ENCODE measurements at regions not wholly inside any gene's neighbourhood (a gene's known extent, or its start where the extent isn't known, plus 50 kb on each side); places are given as distances from the start of the nearest gene placed in this dataset.
"Not testable (repeated sequence)": the region's sequence is repeated elsewhere in the genome, so short reads cannot be mapped to it uniquely, and the experiment has no call there.

DNA sequence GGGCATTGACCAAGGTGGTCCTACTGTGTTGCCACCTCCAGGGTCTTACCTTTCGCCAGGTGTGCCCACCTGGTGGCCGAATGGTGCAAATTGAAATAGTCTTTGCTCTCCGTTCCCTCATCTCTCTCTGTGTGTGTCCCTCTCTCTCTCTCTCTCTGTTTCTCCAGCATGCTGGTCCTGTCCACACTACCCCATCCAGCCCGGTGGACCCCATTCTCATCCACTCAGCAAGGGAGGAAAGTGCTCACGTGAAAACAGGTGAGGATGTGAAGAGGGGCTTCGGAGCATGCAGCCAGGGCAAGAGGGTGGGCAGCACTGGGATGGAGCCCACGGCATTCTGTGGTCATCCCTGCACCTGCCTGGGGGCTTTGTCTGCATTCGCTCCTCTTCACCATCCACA, 150.1 kb downstream of the CRLF2 start:
- DNase-seq (ENCODE audit: low read depth in 4 of 4, low spot score in 2 of 4), result no peak

DNA sequence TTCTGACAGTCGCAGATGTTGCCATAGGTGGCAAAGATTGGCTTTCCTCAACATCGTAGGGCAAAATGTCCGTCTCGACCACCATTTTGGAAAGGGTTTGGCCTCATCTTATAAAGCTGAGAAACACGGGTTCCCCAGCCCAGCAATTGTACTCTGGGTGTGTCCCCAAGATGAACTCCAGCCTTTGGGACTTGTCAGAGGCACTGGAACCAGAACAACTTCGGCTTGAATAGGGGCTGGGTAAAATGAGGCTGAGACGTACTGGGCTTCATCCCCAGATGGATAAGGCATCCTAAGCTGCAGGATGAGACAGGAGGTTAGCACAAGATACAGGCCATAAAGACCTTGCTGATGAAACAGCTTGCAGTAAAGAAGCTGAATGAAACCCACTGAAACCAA, 151.9 kb downstream of the CRLF2 start:
- no peak for DNase-seq (ENCODE audit: low read depth in 4 of 4, low spot score in 2 of 4)

DNA sequence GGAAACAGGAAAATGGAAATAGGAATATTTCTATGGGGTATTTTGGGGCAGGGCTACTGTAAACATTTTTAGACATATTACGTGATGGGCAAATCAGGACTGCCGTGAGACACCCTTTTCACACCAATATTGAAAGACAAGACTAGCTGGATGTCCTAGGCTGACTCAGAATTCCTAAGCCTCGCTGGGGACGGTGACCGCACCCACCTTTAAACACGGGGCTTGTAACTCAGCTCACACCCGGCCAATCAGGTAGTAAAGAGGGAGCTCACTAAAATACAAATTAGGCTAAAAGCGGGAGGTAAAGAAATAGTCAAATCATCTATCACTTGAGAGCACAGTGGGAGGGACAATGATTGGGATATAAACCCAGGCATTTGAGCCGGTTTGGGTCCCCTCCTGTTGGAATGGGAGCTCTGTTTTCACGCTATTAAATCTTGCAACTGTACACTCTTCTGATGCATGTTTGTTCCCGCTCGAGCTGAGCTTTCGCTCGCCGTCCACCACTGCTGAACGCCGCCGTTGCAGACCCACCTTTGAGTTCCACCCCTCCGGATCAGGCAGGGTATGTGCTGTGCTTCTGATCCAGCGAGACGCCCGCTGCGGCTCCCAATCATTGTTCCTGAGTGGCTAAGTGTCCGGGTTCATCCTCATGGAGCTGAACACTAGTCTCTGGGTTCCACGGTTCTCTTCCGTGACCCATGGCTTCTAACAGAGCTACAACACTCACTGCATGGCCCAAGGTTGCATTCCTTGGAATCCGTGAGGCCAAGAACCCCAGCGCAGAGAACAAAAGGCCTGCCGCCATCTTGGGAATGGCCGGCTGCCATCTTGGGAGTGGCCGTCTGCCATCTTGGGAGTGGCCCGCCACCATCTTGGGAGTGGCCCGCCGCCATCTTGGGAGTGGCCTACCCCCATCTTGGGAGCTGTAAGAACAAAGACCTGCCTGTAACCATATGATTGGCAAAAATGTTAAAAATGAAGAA, 152.6 kb downstream of the CRLF2 start:
- no peak for DNase-seq (ENCODE audit: low read depth in 4 of 4, low spot score in 2 of 4)

DNA sequence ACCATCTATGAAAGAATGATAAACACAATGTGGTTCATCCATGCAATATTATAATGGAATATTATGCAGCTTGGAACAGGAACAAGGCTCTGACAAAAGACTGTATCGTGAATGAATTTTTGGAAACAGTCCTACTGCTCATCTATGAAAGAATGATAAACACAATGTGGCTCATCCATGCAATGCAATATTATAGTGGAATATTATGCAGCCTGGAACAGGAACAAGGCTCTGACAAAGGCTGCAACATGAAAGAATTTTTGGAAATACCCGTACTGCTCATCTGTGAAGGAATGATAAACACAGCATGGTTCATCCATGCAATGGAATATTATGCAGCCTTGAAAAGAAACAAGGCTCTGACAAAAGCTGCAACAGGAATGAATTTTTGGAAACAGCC, 158.8 kb downstream of the CRLF2 start:
- DNase-seq (ENCODE audit: low read depth in 4 of 4, low spot score in 2 of 4), result not testable (repeated sequence)

GRCh38 chrX:1053072-1053471, 159.4 kb downstream of the CRLF2 start:
- DNase-seq (ENCODE audit: low read depth in 4 of 4, low spot score in 2 of 4), result no peak

GRCh38 chrX:1052021-1052420, 160.4 kb downstream of the CRLF2 start:
- no peak for DNase-seq (ENCODE audit: low read depth in 4 of 4, low spot score in 2 of 4)

GRCh38 chrX:1051421-1051820, 161.0 kb downstream of the CRLF2 start:
- DNase-seq (ENCODE audit: low read depth in 4 of 4, low spot score in 2 of 4), result no peak

- no peak for DNase-seq (ENCODE audit: low read depth in 4 of 4, low spot score in 2 of 4)
Observed at GRCh38 chrX:1045680-1046314, 166.7 kb downstream of the CRLF2 start.

DNA sequence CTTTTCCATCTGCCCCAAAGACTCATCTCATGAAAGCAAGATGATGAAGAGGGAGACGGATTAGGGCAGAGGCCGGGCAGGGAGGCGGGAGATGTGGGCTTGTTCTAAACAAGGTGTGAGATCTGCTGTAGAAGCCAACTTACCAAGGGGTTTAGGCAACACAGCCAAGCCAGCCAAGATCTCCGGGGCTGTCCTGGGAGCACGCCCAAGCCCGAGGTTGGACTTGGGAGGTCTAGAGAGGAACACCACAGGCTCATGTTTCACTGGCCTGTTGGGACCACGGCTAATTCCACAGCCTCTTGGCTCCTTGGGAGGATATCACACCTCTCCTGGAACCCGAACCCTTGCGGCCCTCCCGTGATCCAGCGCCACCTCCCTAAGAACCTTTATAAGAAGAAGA, 171.4 kb downstream of the CRLF2 start:
- no peak for DNase-seq (ENCODE audit: low read depth in 4 of 4, low spot score in 2 of 4)

DNA sequence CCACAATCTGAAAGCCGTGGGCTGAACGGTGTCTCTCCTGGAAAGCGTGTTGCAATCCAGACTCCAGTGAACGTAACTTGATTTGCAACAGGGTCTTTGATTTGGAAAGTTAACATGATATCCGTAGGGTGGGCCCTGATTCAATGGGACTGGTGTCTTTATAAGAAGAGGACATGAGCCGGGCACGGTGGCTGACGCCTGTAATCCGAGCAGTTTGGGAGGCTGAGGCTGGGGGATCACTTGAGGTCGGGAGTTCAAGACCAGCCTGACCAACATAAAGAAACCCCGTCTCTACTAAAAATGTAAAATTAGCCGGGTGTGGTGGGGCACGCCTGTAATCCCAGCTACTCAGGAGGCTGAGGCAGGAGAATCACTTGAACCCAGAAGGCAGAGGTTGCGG, 176.5 kb downstream of the CRLF2 start:
- not testable (repeated sequence) for DNase-seq (ENCODE audit: low read depth in 4 of 4, low spot score in 2 of 4)

GRCh38 chrX:1035206-1035605, 177.2 kb downstream of the CRLF2 start:
- DNase-seq (ENCODE audit: low read depth in 4 of 4, low spot score in 2 of 4), result no peak

DNA sequence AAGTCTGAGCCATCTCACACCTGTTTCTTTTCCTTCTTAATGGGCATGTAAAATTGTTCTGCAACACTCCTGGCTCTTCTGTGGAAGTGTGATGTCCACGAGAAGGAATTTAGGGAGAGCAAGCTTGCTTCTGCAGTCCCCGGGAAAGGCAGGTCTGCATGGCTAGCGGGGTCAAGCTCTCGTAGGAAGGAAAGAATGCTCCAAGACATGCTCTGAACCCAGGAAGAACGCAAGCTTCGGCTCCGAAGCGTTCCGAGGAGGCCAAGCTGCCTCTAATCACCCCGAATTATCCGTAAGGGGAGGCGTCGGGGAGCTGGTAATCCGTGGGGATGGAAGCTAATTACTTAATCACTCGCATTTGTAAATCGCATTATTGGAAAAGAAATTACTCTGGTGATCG, 177.7 kb downstream of the CRLF2 start:
- DNase-seq (ENCODE audit: low read depth in 4 of 4, low spot score in 2 of 4), result no peak

DNA sequence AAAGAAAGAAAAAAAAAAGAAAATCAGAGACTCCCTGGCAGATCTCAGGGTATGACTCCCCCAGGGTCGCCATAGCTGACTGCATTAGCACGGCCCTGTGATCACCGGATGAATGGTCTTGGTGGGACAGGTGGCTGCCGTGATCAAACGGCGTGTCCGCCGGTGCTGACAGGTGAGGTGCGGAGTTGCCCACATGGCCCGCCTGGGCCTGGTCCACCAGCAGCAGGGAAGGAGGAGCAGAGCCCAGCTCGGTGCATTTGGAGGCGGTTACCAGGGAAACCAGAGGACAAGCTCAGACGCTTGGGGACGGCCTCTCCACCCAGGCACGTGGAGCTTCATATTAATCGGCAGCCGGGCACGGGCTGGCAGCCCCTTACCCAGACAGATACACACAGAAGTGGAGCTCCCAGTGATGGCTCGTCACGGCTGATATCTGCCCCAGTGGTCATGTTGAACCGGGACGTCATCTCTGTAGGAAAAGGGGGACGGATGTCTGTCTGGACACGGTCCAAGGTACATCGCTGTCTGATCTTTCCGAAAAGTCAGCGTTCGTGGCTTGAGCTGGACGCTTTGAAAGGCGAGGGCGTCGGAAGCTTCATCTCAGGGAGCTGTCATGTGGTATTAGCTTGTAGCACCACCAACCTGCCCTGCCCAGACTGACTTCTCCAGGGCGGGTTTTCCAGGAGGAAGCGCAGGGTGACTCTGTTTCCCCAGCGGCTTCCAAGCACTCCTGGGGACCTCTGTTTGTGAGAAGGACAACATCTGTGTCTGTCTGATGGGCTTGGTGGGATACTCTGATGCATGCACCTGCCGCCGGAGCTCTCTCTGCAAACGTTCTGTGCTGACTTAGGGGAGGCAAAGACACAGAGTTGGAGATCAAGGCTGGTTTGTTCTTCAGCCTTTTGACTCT, 180.7 kb downstream of the CRLF2 start:
- DNase-seq (ENCODE audit: low read depth in 4 of 4, low spot score in 2 of 4), result no peak

DNA sequence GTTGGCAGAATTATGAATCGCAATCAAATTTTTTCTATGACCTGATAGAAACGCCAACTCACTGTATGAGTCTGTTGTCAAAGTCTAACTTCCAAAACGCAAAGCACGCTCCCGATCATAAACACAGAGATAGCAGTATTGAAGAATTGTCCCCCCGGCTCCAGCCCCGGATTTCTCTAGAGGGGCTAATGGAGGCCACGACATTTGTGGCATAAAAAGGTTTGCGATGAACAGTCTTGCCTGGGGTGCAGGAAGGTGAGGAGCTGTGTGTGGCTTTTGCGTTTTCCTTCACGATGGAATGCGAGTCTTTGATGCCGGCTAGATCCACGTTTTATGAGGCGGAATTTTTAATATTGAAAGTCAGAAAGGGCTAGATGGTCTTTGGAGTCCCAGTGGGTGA, 183.0 kb downstream of the CRLF2 start:
- DNase-seq (ENCODE audit: low read depth in 4 of 4, low spot score in 2 of 4), result no peak

- no peak for DNase-seq (ENCODE audit: low read depth in 4 of 4, low spot score in 2 of 4)
Observed at GRCh38 chrX:1027680-1028079, 184.8 kb downstream of the CRLF2 start.

- no peak for DNase-seq (ENCODE audit: low read depth in 4 of 4, low spot score in 2 of 4)
Observed at GRCh38 chrX:1027133-1027532, 185.3 kb downstream of the CRLF2 start.

GRCh38 chrX:1026263-1027015, 186.0 kb downstream of the CRLF2 start:
- DNase-seq (ENCODE audit: low read depth in 4 of 4, low spot score in 2 of 4), result no peak

DNA sequence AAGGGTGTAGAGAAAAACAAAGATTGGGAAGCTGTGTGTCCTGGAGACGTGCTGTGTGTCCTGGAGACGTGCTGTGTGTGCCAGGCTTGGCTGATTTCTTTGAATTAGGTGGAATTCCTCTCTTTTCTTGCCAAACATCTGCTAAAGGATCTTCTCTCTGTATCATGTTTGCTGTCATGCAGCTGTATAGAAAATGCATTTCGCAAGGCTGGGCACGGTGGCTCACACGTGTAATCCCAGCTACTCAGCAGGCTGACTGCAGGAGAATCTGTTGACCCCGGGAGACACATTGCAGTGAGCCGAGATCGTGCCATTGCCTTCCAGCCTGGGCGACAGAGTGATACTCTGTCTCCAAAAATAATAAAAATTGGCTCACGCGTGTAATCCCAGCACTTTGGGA, 187.0 kb downstream of the CRLF2 start:
- DNase-seq (ENCODE audit: low read depth in 4 of 4, low spot score in 2 of 4), result no peak

- no peak for DNase-seq (ENCODE audit: low read depth in 4 of 4, low spot score in 2 of 4)
Observed at GRCh38 chrX:1023676-1024075, 188.8 kb downstream of the CRLF2 start.

DNA sequence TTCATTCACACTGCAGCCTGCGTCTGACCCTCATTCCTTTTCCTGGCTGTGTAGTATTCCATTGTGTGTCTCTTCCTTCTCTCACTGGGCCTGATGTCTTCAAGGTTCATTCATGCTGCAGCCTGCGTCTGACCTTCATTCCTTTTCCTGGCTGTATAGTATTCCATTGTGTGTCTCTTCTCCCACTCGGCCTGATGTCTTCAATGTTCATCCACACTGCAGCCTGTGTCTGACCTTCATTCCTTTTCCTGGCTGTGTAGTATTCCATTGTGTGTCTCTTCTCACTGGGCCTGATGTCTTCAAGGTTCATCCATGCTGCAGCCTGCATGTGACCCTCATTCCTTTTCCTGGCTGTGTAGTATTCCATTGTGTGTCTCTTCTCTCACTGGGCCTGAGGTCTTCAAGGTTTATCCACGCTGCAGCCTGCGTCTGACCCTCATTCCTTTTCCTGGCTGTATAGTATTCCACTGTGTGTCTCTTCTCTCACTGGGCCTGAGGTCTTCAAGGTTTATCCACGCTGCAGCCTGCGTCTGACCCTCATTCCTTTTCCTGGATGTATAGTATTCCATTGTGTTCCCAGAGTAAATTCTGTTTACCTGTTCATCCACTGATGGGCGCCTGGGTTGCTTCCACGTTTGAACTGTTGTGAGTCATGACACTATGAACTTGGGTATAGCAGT, 191.0 kb downstream of the CRLF2 start:
- DNase-seq (ENCODE audit: low read depth in 4 of 4, low spot score in 2 of 4), result not testable (repeated sequence)
